Ureter (tissue), 1 donor: ENCODE measurements at regions not wholly inside any gene's neighbourhood (a gene's known extent, or its start where the extent isn't known, plus 50 kb on each side); places are given as distances from the start of the nearest gene placed in this dataset.

Experiments used
- DNase-seq: peaks from one replicate; pipeline ENCODE4 v3.0.0-alpha.2; 2020; ENCODE audit warnings: low spot score
- donor health status: DM: yes; HTN: yes; CAD: no.

- no peak for DNase-seq
These were observed 50.4 kb upstream of the SERTAD2 start for GRCh38 chr2:64704161-64704560.

GRCh38 chr2:64704996-64705395, 51.3 kb upstream of the SERTAD2 start:
- DNase-seq = no peak

- DNase-seq = no peak
These were observed 53.6 kb upstream of the SERTAD2 start for GRCh38 chr2:64707276-64707675.

- no peak for DNase-seq
These were observed 55.1 kb upstream of the SERTAD2 start for GRCh38 chr2:64708829-64709228.

- DNase-seq = no peak
These were observed 57.6 kb upstream of the SERTAD2 start for GRCh38 chr2:64711252-64711800.

GRCh38 chr2:64713686-64714085, 60.0 kb upstream of the SERTAD2 start:
- DNase-seq = no peak

- no peak for DNase-seq
These were observed 62.9 kb upstream of the SERTAD2 start for GRCh38 chr2:64716569-64716968.

- no peak for DNase-seq
These were observed 64.7 kb upstream of the SERTAD2 start for GRCh38 chr2:64718250-64718885.

- no peak for DNase-seq
These were observed 67.0 kb upstream of the SERTAD2 start for GRCh38 chr2:64720535-64721319.

GRCh38 chr2:64721320-64721623, 67.6 kb upstream of the SERTAD2 start:
- no peak for DNase-seq

- DNase-seq = no peak
These were observed 68.8 kb upstream of the SERTAD2 start for GRCh38 chr2:64722291-64723044.

- no peak for DNase-seq
These were observed 73.5 kb upstream of the SERTAD2 start for GRCh38 chr2:64727013-64727767.

GRCh38 chr2:64727843-64728463, 74.2 kb upstream of the SERTAD2 start:
- DNase-seq = no peak

- DNase-seq = peak; percentile 77
These were observed 77.0 kb upstream of the SERTAD2 start for GRCh38 chr2:64730551-64731262.

GRCh38 chr2:64731263-64731643, 77.5 kb upstream of the SERTAD2 start:
- no peak for DNase-seq

GRCh38 chr2:64731746-64732145, 78.0 kb upstream of the SERTAD2 start:
- no peak for DNase-seq

GRCh38 chr2:64732146-64732545, 78.4 kb upstream of the SERTAD2 start:
- DNase-seq = no peak

- no peak for DNase-seq
These were observed 81.8 kb upstream of the SERTAD2 start for GRCh38 chr2:64735504-64735903.

- no peak for DNase-seq
These were observed 83.8 kb upstream of the SERTAD2 start for GRCh38 chr2:64737547-64737946.

GRCh38 chr2:64738026-64738425, 84.3 kb upstream of the SERTAD2 start:
- DNase-seq = no peak

- DNase-seq = no peak
These were observed 89.0 kb upstream of the SERTAD2 start for GRCh38 chr2:64742678-64743077.
